DND-41 (cell line): ENCODE measurements at regions not wholly inside any gene's neighbourhood (a gene's known extent, or its start where the extent isn't known, plus 50 kb on each side); places are given as distances from the start of the nearest gene placed in this dataset.
"Not testable (repeated sequence)": the region's sequence is repeated elsewhere in the genome, so short reads cannot be mapped to it uniquely, and the experiment has no call there.

Experiments used
- CTCF ChIP-seq: IDR thresholded peaks from 2 replicates; pipeline ENCODE4 v1.5.1; 2012; ENCODE audit warnings: borderline replicate concordance, low read length, moderate library complexity, mild to moderate bottlenecking; ENCODE audit not compliant: poor library complexity, severe bottlenecking; ENCODE audit errors: extremely low read depth
- EZH2 ChIP-seq: IDR thresholded peaks from 3 replicates; pipeline ENCODE4 v1.6.1; 2012; ENCODE audit warnings: borderline replicate concordance, low read depth, mild to moderate bottlenecking, moderate library complexity, low read length, inconsistent platforms; ENCODE audit not compliant: severe bottlenecking

GRCh38 chr10:63033616-63034185 is 99.4 kb upstream of the NRBF2 start:
- TF ChIP-seq CTCF, EZH2: not testable (repeated sequence)
